ENCODE measurements at regions not wholly inside any gene's neighbourhood (a gene's known extent, or its start where the extent isn't known, plus 50 kb on each side); places are given as distances from the start of the nearest gene placed in this dataset.

DNA sequence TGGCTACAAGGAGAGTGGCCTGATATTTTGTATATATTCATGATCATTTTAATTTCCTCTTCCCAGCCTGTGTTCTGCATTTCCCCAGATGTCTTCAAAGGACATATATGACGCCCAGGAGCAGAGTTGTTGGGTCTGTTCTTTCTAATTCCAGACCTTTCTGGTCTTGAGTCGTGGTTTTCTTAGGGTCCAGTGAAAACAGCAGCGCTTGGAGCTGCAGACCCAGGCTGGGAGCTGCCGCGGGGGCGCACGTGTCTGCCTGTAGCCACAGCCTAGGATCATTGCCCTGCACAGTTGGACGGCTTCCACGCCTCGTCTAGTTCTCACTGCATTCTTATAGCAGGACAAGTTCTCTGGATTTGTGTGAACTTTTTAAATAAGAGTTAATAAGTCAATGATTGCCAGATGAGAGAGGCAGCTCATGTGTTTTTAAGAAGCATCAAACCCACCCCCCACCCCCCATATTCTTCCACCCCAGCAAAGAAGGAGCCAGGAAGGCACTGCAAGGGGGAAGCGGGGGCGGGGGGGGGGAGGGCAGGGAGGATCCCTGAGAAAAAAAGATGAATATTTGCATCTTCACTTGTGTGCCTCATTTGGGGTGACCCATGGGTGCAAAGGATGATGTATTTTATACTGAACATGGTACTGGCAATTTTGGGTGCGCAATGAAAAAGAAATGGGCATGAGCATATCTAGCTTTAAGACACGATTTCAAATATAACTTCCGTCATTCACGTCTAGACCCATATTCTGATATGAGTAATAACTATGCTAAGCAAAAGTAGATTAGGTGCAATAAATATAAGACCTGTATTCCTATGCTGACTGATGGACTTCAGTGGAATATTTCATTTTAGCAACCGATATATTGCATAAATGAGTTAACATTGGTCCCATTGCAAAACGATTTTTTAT, 160.0 kb downstream of the TBXT start:
- TF ChIP-seq, protein P1, sequence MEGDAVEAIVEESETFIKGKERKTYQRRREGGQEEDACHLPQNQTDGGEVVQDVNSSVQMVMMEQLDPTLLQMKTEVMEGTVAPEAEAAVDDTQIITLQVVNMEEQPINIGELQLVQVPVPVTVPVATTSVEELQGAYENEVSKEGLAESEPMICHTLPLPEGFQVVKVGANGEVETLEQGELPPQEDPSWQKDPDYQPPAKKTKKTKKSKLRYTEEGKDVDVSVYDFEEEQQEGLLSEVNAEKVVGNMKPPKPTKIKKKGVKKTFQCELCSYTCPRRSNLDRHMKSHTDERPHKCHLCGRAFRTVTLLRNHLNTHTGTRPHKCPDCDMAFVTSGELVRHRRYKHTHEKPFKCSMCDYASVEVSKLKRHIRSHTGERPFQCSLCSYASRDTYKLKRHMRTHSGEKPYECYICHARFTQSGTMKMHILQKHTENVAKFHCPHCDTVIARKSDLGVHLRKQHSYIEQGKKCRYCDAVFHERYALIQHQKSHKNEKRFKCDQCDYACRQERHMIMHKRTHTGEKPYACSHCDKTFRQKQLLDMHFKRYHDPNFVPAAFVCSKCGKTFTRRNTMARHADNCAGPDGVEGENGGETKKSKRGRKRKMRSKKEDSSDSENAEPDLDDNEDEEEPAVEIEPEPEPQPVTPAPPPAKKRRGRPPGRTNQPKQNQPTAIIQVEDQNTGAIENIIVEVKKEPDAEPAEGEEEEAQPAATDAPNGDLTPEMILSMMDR (conservative IDR thresholded peaks at IDR 0.05; ENCODE audit: low read depth, low read length) = no peak
- 0 out of 2 replicates have a peak, but pooled peaks have one; percentile 8 for TF ChIP-seq SMC3 (IDR thresholded peaks at IDR 0.05; ENCODE audit: low read depth, low read length)
- peak; percentile 40; the same call in 1 of the 2 replicates for TF ChIP-seq POLR2A (IDR thresholded peaks at IDR 0.05; ENCODE audit: low read depth, low read length)
- peak; percentile 68 for TF ChIP-seq USF2 (IDR thresholded peaks at IDR 0.05; ENCODE audit: low read depth, low read length)
- peak; percentile 18; the same call in 1 of the 2 replicates for TF ChIP-seq RAD21 (IDR thresholded peaks at IDR 0.05; ENCODE audit: low read length)
- TF ChIP-seq BHLHE40 (IDR thresholded peaks at IDR 0.05; ENCODE audit: low read depth, low read length) = peak; percentile 92
- no peak; the same call in 1 of the 2 replicates for TF ChIP-seq MXI1 (IDR thresholded peaks at IDR 0.05; ENCODE audit: borderline replicate concordance, low read depth, low read length)
- no peak for TF ChIP-seq FOS (IDR thresholded peaks at IDR 0.05; ENCODE audit: low read depth, low read length)
- TF ChIP-seq CEBPB (IDR thresholded peaks at IDR 0.05; ENCODE audit: low read depth, low read length) = no peak
